ENCODE measurements at regions not wholly inside any gene's neighbourhood (a gene's known extent, or its start where the extent isn't known, plus 50 kb on each side); places are given as distances from the start of the nearest gene placed in this dataset.
"Not testable (repeated sequence)": the region's sequence is repeated elsewhere in the genome, so short reads cannot be mapped to it uniquely, and the experiment has no call there.

GRCh38 chr2:139544186-139544851, 764.1 kb upstream of the NXPH2 start:
- Histone ChIP-seq H3K9me3 (no peaks in the 10 kb centered on the region), H3K27me3 (no peaks in the 10 kb centered on the region), H3K4me3 (no peak overlapping the region), H3K4me1 (no peaks in the 10 kb centered on the region), H3K36me3 (no peaks in the 10 kb centered on the region), H3K27ac (no peak overlapping the region)
- no peak for DNase-seq
- TF ChIP-seq POLR2A (IDR thresholded peaks at IDR 0.05) (no peak), POLR2AphosphoS5 (IDR thresholded peaks at IDR 0.05) (no peak), EP300 (IDR thresholded peaks at IDR 0.05) (no peak), CTCF (IDR thresholded peaks at IDR 0.05) (no peak)
- intact Hi-C loops (cut with DNase I; ENCODE audit: low total_unique reads) = no loop called here
- WGBS, 5 donors = 58 to 80% (median 71%) methylated on average over 3 of the region's 3 CpGs

- intact Hi-C loops (cut with DNase I; ENCODE audit: low total_unique reads); H3K36me3 ChIP-seq; H3K4me1 ChIP-seq; H3K9me3 ChIP-seq; H3K27me3 ChIP-seq; DNase-seq; H3K4me3 ChIP-seq; H3K27ac ChIP-seq: not testable (repeated sequence)
- 92 to 95% (median 93%) methylated on average over 18 to 21 of the region's 21 CpGs for WGBS, 5 donors
Observed at GRCh38 chr2:139538332-139539020, 758.3 kb upstream of the NXPH2 start.

- H3K27me3 ChIP-seq = no peaks in the 10 kb centered on the region
- peaks cover 0 to 9% (median 3%) of the 10 kb centered on the region in 4 donors for H3K4me1 ChIP-seq
- intact Hi-C loops (cut with DNase I; ENCODE audit: low total_unique reads) = no loop called here
- TF ChIP-seq CTCF (IDR thresholded peaks at IDR 0.05) = no peak
- no peak for TF ChIP-seq EP300 (IDR thresholded peaks at IDR 0.05)
- 16 to 30% (median 20%) methylated on average over 3 of the region's 3 CpGs for WGBS, 5 donors
- H3K36me3 ChIP-seq = no peaks in the 10 kb centered on the region
- H3K9me3 ChIP-seq = no peaks in the 10 kb centered on the region
- peak; percentile 44 to 77 for DNase-seq
- H3K27ac ChIP-seq = no peak overlapping the region
- H3K4me3 ChIP-seq = no peak overlapping the region
Observed at GRCh38 chr2:139529080-139529479, 748.9 kb upstream of the NXPH2 start.

GRCh38 chr2:139526781-139527180, 746.6 kb upstream of the NXPH2 start:
- TF ChIP-seq CTCF (IDR thresholded peaks at IDR 0.05) = no peak
- TF ChIP-seq POLR2AphosphoS5 (IDR thresholded peaks at IDR 0.05) = no peak
- no peak for TF ChIP-seq POLR2A (IDR thresholded peaks at IDR 0.05)
- TF ChIP-seq EP300 (IDR thresholded peaks at IDR 0.05) = no peak
- no peak for DNase-seq
- 68 to 89% (median 83%) methylated on average over 1 of the region's 1 CpG for WGBS, 5 donors
- Histone ChIP-seq H3K27me3 (no peaks in the 10 kb centered on the region), H3K9me3 (no peaks in the 10 kb centered on the region), H3K4me3 (no peak overlapping the region), H3K27ac (no peak overlapping the region), H3K36me3 (no peaks in the 10 kb centered on the region), H3K4me1 (peaks cover 0 to 9% (median 3%) of the 10 kb centered on the region in 4 donors)
- intact Hi-C loops (cut with DNase I; ENCODE audit: low total_unique reads) = no loop called here

- intact Hi-C loops (cut with DNase I; ENCODE audit: low total_unique reads) = no loop called here
- no peak for TF ChIP-seq EP300 (IDR thresholded peaks at IDR 0.05)
- TF ChIP-seq POLR2A (IDR thresholded peaks at IDR 0.05) = no peak
- no peak for TF ChIP-seq POLR2AphosphoS5 (IDR thresholded peaks at IDR 0.05)
- TF ChIP-seq CTCF (IDR thresholded peaks at IDR 0.05) = no peak
- Histone ChIP-seq H3K4me1 (no peaks in the 10 kb centered on the region), H3K36me3 (no peaks in the 10 kb centered on the region), H3K27ac (no peak overlapping the region), H3K27me3 (no peaks in the 10 kb centered on the region), H3K4me3 (no peak overlapping the region), H3K9me3 (no peaks in the 10 kb centered on the region)
- WGBS, 5 donors = 89 to 95% (median 94%) methylated on average over 5 of the region's 5 CpGs
- no peak for DNase-seq
Observed at GRCh38 chr2:139518321-139518720, 738.1 kb upstream of the NXPH2 start.
